Neural cell (in vitro differentiated cells): ENCODE measurements at regions not wholly inside any gene's neighbourhood (a gene's known extent, or its start where the extent isn't known, plus 50 kb on each side); places are given as distances from the start of the nearest gene placed in this dataset.

Experiments used
- EP300 ChIP-seq: fragments of 450-650 bp; conservative IDR thresholded peaks from 2 replicates; pipeline ENCODE4 v1.6.1; 2014; ENCODE audit warnings: antibody characterized with exemption, mild to moderate bottlenecking, moderate library complexity; ENCODE audit not compliant: poor library complexity, severe bottlenecking
- EZH2 ChIP-seq: fragments of 200-600, 300-800 bp; shearing (Covaris generic), sonication (generic); IDR thresholded peaks from 2 replicates; pipeline ENCODE4 v1.6.1; 2014; ENCODE audit warnings: antibody characterized with exemption, low read length, borderline replicate concordance, mild to moderate bottlenecking; ENCODE audit not compliant: insufficient read depth, poor library complexity, severe bottlenecking
- MXI1 ChIP-seq: fragments of 450-650 bp; conservative IDR thresholded peaks from 2 replicates; pipeline ENCODE4 v1.6.1; 2014; ENCODE audit warnings: antibody characterized with exemption, mild to moderate bottlenecking; ENCODE audit not compliant: poor library complexity, severe bottlenecking
- POLR2AphosphoS5 ChIP-seq: IDR thresholded peaks from 2 replicates; pipeline ENCODE4 v1.6.1; 2012
- RAD21 ChIP-seq: fragments of 450-650 bp; conservative IDR thresholded peaks from 2 replicates; pipeline ENCODE4 v1.6.1; 2014; ENCODE audit warnings: antibody characterized with exemption, mild to moderate bottlenecking, moderate library complexity
- SMC3 ChIP-seq: fragments of 450-650 bp; conservative IDR thresholded peaks from 2 replicates; pipeline ENCODE4 v1.6.1; 2014; ENCODE audit warnings: antibody characterized with exemption, mild to moderate bottlenecking, moderate library complexity; ENCODE audit not compliant: poor library complexity
- TAF1 ChIP-seq: IDR thresholded peaks from 2 replicates; pipeline ENCODE4 v1.6.1; 2012; ENCODE audit warnings: low read depth
- TF ChIP-seq, protein P1 (sequence below): fragments of 450-650 bp; IDR thresholded peaks from 2 replicates; pipeline ENCODE4 v1.5.1; 2014; ENCODE audit warnings: antibody characterized with exemption, mild to moderate bottlenecking, moderate library complexity; ENCODE audit not compliant: poor library complexity, severe bottlenecking

DNA sequence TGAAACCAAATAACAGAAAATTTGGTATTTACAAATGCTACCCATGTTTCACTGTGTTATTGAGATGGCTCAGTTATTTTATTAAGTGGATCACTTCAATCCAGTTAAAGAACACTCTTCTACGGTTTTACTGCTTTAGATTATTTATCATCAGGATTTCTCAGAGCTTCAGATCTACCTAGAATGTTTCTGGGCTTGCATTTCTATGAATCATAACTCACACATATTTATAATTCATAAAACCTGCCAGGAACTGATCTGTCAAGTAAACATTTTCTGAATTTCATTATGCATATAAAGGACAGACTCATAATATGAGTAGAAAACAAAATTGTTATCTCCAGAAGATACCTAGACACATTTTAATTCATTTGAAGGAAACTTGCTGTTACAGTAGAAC is 1172.3 kb upstream of the LRRTM3 start:
- TF ChIP-seq, protein P1, sequence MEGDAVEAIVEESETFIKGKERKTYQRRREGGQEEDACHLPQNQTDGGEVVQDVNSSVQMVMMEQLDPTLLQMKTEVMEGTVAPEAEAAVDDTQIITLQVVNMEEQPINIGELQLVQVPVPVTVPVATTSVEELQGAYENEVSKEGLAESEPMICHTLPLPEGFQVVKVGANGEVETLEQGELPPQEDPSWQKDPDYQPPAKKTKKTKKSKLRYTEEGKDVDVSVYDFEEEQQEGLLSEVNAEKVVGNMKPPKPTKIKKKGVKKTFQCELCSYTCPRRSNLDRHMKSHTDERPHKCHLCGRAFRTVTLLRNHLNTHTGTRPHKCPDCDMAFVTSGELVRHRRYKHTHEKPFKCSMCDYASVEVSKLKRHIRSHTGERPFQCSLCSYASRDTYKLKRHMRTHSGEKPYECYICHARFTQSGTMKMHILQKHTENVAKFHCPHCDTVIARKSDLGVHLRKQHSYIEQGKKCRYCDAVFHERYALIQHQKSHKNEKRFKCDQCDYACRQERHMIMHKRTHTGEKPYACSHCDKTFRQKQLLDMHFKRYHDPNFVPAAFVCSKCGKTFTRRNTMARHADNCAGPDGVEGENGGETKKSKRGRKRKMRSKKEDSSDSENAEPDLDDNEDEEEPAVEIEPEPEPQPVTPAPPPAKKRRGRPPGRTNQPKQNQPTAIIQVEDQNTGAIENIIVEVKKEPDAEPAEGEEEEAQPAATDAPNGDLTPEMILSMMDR, result no peak
- TF ChIP-seq TAF1 (no peak), POLR2AphosphoS5 (no peak), MXI1 (no peak), EZH2 (no peak), EP300 (no peak), RAD21 (no peak), SMC3 (no peak)
